HCT116 (cell line): ENCODE measurements at regions not wholly inside any gene's neighbourhood (a gene's known extent, or its start where the extent isn't known, plus 50 kb on each side); places are given as distances from the start of the nearest gene placed in this dataset.

ENCODE experiments used
- ATAC-seq: fragments of 200-7000 bp; cut with Tn5 transposase; 2 replicates; pipeline ENCODE4 v1.9.1; 2020; ENCODE audit warnings: mild to moderate bottlenecking, moderate library complexity
- BruUV-seq: library from RNA; stranded (reverse); fragments of 400-500 nt; replicated peaks from 2 replicates; lab custom pipeline; 2021; lab: Mats Ljungman, UMichigan
- CTCF ChIA-PET: fragments of 300-600 bp; sonication (Branson Sonifier 250); formaldehyde crosslinking; loops from one replicate; lab custom pipeline; 2021; ENCODE audit warnings: antibody characterized with exemption; lab: Charles Lee
- POLR2A ChIA-PET: fragments of 300-600, 350-600 bp; sonication (Branson Sonifier 250); formaldehyde crosslinking; loops from one replicate; lab custom pipeline; 2021; ENCODE audit warnings: antibody characterized with exemption; lab: Charles Lee
- RAD21 ChIA-PET, 2 experiments: fragments of 300-600 bp; sonication (Branson Sonifier 250); formaldehyde crosslinking; loops; one replicate each; lab custom pipeline; 2023; ENCODE audit warnings: low total read pairs in 2 of 2; ENCODE audit not compliant: uncharacterized antibody in 2 of 2, unreplicated experiment in 2 of 2, low non-redundant PET in 1 of 2; lab: Charles Lee
- DNase-seq: peaks from one replicate; pipeline ENCODE4 v3.0.0-alpha.2; 2010; ENCODE audit warnings: low read depth, low spot score
- H2AFZ ChIP-seq: fragments of 200-600 bp; shearing (Covaris generic), sonication (generic); 2 replicates; pipeline ENCODE4 v1.6.1; 2017; ENCODE audit warnings: low read depth, mixed run types, mixed read lengths, antibody characterized with exemption, low read length; ENCODE audit not compliant: poor library complexity, severe bottlenecking
- H3K27ac ChIP-seq: 2 replicates; pipeline ENCODE4 v1.5.1; 2012; ENCODE audit warnings: low read depth, low read length
- H3K27me3 ChIP-seq: fragments of 200-600 bp; sonication (generic); 2 replicates; pipeline ENCODE4 v1.6.1; 2016; ENCODE audit warnings: mixed run types, low read length, mixed read lengths; ENCODE audit not compliant: insufficient read depth
- H3K36me3 ChIP-seq, 2 experiments: fragments of 200-500 bp in 1 of 2; fragments of 200-600 bp in 1 of 2; sonication (Bioruptor generic) in 1 of 2; sonication (generic) in 1 of 2; 2 replicates each; pipeline versions ENCODE4 v1.5.1 to v1.6.1; 2014 to 2016; ENCODE audit warnings: low read length in 2 of 2, inconsistent platforms in 1 of 2, mixed read lengths in 1 of 2, mixed run types in 1 of 2; ENCODE audit not compliant: insufficient read depth in 2 of 2, control insufficient read depth in 1 of 2
- H3K4me1 ChIP-seq, 2 experiments: fragments of 200-600 bp in 1 of 2; sonication (generic) in 1 of 2; 2 replicates each; pipeline versions ENCODE4 v1.5.1 to v1.6.1; 2012 to 2017; ENCODE audit warnings: low read length in 2 of 2, inconsistent platforms in 1 of 2, mild to moderate bottlenecking in 1 of 2, mixed read lengths in 1 of 2, mixed run types in 1 of 2, moderate library complexity in 1 of 2; ENCODE audit not compliant: insufficient read depth in 2 of 2, control insufficient read depth in 1 of 2
- H3K4me2 ChIP-seq: fragments of 200-600 bp; sonication (generic); 2 replicates; pipeline ENCODE4 v1.6.1; 2017; ENCODE audit warnings: mixed run types, low read length, mixed read lengths
- H3K4me3 ChIP-seq, 2 experiments: fragments of 200-600 bp in 1 of 2; sonication (generic) in 1 of 2; replicated peaks in 1 of 2; 2 replicates each; pipeline ENCODE4 v1.5.1; 2011 to 2016; ENCODE audit warnings: low read length in 2 of 2, control low read depth in 1 of 2, low read depth in 1 of 2, mild to moderate bottlenecking in 1 of 2, mixed read lengths in 1 of 2, mixed run types in 1 of 2
- H3K79me2 ChIP-seq: fragments of 200-600 bp; sonication (generic); 2 replicates; pipeline ENCODE4 v1.6.1; 2017; ENCODE audit warnings: mild to moderate bottlenecking, mixed run types, low read length, moderate library complexity, mixed read lengths; ENCODE audit not compliant: insufficient read depth
- H3K9ac ChIP-seq: fragments of 200-600 bp; sonication (generic); 2 replicates; pipeline ENCODE4 v1.6.1; 2016; ENCODE audit warnings: low read length, mixed read lengths
- H3K9me2 ChIP-seq: fragments of 200-600 bp; sonication (generic), shearing (Covaris generic); 2 replicates; pipeline ENCODE4 v1.6.1; 2017; ENCODE audit warnings: mixed run types, mild to moderate bottlenecking, moderate library complexity; ENCODE audit not compliant: insufficient read depth
- H3K9me3 ChIP-seq, 2 experiments: fragments of 200-500 bp in 1 of 2; fragments of 200-600 bp in 1 of 2; sonication (Bioruptor generic) in 1 of 2; sonication (generic) in 1 of 2; 2 replicates each; pipeline ENCODE4 v1.6.1; 2014 to 2017; ENCODE audit warnings: low read length in 2 of 2, mixed read lengths in 2 of 2, inconsistent platforms in 1 of 2, low read depth in 1 of 2, mild to moderate bottlenecking in 1 of 2, mixed run types in 1 of 2, moderate library complexity in 1 of 2; ENCODE audit not compliant: control insufficient read depth in 1 of 2, insufficient read depth in 1 of 2
- H4K20me1 ChIP-seq: fragments of 200-600 bp; sonication (generic), shearing (Covaris generic); 2 replicates; pipeline ENCODE4 v1.6.1; 2017; ENCODE audit warnings: mixed run types, mild to moderate bottlenecking, moderate library complexity; ENCODE audit not compliant: insufficient read depth
- ATF3 ChIP-seq: IDR thresholded peaks from 2 replicates; pipeline ENCODE4 v1.6.1; 2012
- CBX3 ChIP-seq: IDR thresholded peaks from 2 replicates; pipeline ENCODE4 v1.6.1; 2012; ENCODE audit warnings: low read depth
- CEBPB ChIP-seq: IDR thresholded peaks from 2 replicates; pipeline ENCODE4 v1.6.1; 2012; ENCODE audit warnings: low read depth
- EGR1 ChIP-seq: IDR thresholded peaks from 2 replicates; pipeline ENCODE4 v1.6.1; 2012; ENCODE audit warnings: low read depth
- ELF1 ChIP-seq: IDR thresholded peaks from 2 replicates; pipeline ENCODE4 v1.6.1; 2012; ENCODE audit warnings: low read depth, borderline replicate concordance
- EZH2 ChIP-seq: fragments of 200-600 bp; sonication (generic); IDR thresholded peaks from 2 replicates; pipeline ENCODE4 v1.6.1; 2017; ENCODE audit warnings: antibody characterized with exemption, mixed run types
- EZH2phosphoT487 ChIP-seq: fragments of 200-600 bp; IDR thresholded peaks from 2 replicates; pipeline ENCODE4 v1.6.1; 2018; ENCODE audit warnings: antibody characterized with exemption, borderline replicate concordance
- JUND ChIP-seq: IDR thresholded peaks from 2 replicates; pipeline ENCODE4 v1.6.1; 2012
- MAX ChIP-seq: IDR thresholded peaks from 2 replicates; pipeline ENCODE4 v1.6.1; 2012
- POLR2A ChIP-seq: IDR thresholded peaks from 2 replicates; pipeline ENCODE4 v1.7.0; 2011; ENCODE audit warnings: borderline replicate concordance; ENCODE audit not compliant: insufficient read depth, insufficient read length; ENCODE audit errors: extremely low read depth
- POLR2AphosphoS5 ChIP-seq: IDR thresholded peaks from 2 replicates; pipeline ENCODE4 v1.6.1; 2011; ENCODE audit warnings: mild to moderate bottlenecking, low read depth, low read length, moderate library complexity
- RAD21 ChIP-seq: IDR thresholded peaks from 2 replicates; pipeline ENCODE4 v1.6.1; 2012; ENCODE audit warnings: low read depth, mild to moderate bottlenecking
- SRF ChIP-seq: IDR thresholded peaks from 2 replicates; pipeline ENCODE4 v1.6.1; 2012; ENCODE audit warnings: low read depth
- ZFX ChIP-seq: fragments of 450-650 bp; IDR thresholded peaks from 2 replicates; pipeline ENCODE4 v1.6.1; 2017
- ZNF274 ChIP-seq: fragments of 200-500 bp; sonication (Bioruptor generic); IDR thresholded peaks from 2 replicates; pipeline ENCODE4 v1.6.1; 2014; ENCODE audit warnings: mild to moderate bottlenecking, low read depth, low read length, inconsistent platforms
- intact Hi-C: fragments of 100-400 bp; cut with micrococcal nuclease; formaldehyde crosslinking; loops from 2 replicates; pipeline ENCODE4 v1.10.0; 2022
- TF ChIP-seq, protein P1 (sequence below), 3 experiments: fragments of 200-600 bp in 1 of 3; sonication (generic) in 1 of 3; IDR thresholded peaks in 2 of 3; conservative IDR thresholded peaks in 1 of 3; 2 replicates each; pipeline ENCODE4 v1.5.1; 2012 to 2017; ENCODE audit warnings: low read depth in 2 of 3, low read length in 2 of 3, antibody characterized with exemption in 1 of 3, borderline replicate concordance in 1 of 3, control low read depth in 1 of 3, mild to moderate bottlenecking in 1 of 3, mixed read lengths in 1 of 3, mixed run types in 1 of 3, moderate library complexity in 1 of 3; ENCODE audit not compliant: insufficient read depth in 1 of 3

GRCh38 chr6:134636186-134636799 lies 313.6 kb downstream of the ALDH8A1 start:
- Histone ChIP-seq H3K9ac (no peak overlapping the region), H3K36me3 (no peaks in the 10 kb centered on the region), H3K79me2 (no peaks in the 10 kb centered on the region), H3K27ac (no peak overlapping the region), H3K9me3 (no peaks in the 10 kb centered on the region), H3K4me3 (no peak overlapping the region), H3K4me2 (no peak overlapping the region), H3K27me3 (no peaks in the 10 kb centered on the region), H2AFZ (no peak overlapping the region), H3K4me1 (peaks cover 0 to 3% of the 10 kb centered on the region in 2 experiments; a peak in 1 of 4 replicates), H3K9me2 (peaks cover 7% of the 10 kb centered on the region; the same call in 1 of the 2 replicates), H4K20me1 (no peaks in the 10 kb centered on the region)
- CTCF ChIA-PET = no interaction called here
- ATAC-seq (no peak), DNase-seq (no peak)
- no peak for TF ChIP-seq ZFX
- TF ChIP-seq JUND = no peak
- no peak for TF ChIP-seq MAX
- TF ChIP-seq EZH2phosphoT487 = no peak
- TF ChIP-seq SRF = no peak
- TF ChIP-seq CBX3 = no peak
- TF ChIP-seq, protein P1, sequence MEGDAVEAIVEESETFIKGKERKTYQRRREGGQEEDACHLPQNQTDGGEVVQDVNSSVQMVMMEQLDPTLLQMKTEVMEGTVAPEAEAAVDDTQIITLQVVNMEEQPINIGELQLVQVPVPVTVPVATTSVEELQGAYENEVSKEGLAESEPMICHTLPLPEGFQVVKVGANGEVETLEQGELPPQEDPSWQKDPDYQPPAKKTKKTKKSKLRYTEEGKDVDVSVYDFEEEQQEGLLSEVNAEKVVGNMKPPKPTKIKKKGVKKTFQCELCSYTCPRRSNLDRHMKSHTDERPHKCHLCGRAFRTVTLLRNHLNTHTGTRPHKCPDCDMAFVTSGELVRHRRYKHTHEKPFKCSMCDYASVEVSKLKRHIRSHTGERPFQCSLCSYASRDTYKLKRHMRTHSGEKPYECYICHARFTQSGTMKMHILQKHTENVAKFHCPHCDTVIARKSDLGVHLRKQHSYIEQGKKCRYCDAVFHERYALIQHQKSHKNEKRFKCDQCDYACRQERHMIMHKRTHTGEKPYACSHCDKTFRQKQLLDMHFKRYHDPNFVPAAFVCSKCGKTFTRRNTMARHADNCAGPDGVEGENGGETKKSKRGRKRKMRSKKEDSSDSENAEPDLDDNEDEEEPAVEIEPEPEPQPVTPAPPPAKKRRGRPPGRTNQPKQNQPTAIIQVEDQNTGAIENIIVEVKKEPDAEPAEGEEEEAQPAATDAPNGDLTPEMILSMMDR (IDR thresholded peaks at IDR 0.05 in 2 of 3, conservative IDR thresholded peaks at IDR 0.05 in 1 of 3; ENCODE audit: borderline replicate concordance in 1 of 3, insufficient read depth in 1 of 3, low read depth in 2 of 3, low read length in 2 of 3) = no peak
- no peak for TF ChIP-seq POLR2AphosphoS5
- no peak for TF ChIP-seq ATF3
- no peak for TF ChIP-seq ZNF274
- no peak for TF ChIP-seq EZH2
- TF ChIP-seq CEBPB = no peak
- no peak for TF ChIP-seq RAD21
- no peak for TF ChIP-seq ELF1
- TF ChIP-seq EGR1 = no peak
- no peak for TF ChIP-seq POLR2A
- BruUV-seq = no TSS peak
- POLR2A ChIA-PET = no interaction called here
- intact Hi-C loops = no loop called here
- RAD21 ChIA-PET = no interaction called here
